LNCAP (cell line): ENCODE measurements at regions not wholly inside any gene's neighbourhood (a gene's known extent, or its start where the extent isn't known, plus 50 kb on each side); places are given as distances from the start of the nearest gene placed in this dataset.

ENCODE experiments used
- TF ChIP-seq, protein P1 (sequence below): fragments of 450-650 bp; IDR thresholded peaks from 2 replicates; pipeline ENCODE4 v1.5.1; 2017; ENCODE audit warnings: mild to moderate bottlenecking

GRCh38 chr11:10917802-10918201 is 59.9 kb upstream of the ZBED5 start:
- TF ChIP-seq, protein P1, sequence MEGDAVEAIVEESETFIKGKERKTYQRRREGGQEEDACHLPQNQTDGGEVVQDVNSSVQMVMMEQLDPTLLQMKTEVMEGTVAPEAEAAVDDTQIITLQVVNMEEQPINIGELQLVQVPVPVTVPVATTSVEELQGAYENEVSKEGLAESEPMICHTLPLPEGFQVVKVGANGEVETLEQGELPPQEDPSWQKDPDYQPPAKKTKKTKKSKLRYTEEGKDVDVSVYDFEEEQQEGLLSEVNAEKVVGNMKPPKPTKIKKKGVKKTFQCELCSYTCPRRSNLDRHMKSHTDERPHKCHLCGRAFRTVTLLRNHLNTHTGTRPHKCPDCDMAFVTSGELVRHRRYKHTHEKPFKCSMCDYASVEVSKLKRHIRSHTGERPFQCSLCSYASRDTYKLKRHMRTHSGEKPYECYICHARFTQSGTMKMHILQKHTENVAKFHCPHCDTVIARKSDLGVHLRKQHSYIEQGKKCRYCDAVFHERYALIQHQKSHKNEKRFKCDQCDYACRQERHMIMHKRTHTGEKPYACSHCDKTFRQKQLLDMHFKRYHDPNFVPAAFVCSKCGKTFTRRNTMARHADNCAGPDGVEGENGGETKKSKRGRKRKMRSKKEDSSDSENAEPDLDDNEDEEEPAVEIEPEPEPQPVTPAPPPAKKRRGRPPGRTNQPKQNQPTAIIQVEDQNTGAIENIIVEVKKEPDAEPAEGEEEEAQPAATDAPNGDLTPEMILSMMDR: no peak

DNA sequence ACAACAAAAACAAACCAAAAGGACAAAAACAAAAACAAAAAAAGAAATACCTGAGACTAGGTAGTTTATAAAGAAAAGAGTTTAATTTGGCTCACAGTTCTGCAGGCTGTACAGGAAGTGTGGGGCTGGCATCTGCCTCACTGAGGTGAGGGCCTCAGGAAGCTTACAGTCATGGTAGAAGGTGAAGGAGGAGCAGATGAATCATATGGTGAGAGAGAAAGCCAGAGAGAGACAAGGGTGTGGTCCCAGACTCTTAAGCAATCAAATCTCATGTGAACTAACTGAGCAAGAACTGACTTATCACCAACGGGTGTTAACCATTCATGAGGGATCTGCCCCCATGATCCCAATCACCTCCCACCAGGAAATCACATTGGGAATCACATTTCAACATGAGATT is 58.8 kb upstream of the ZBED5 start:
- TF ChIP-seq, protein P1: no peak

GRCh38 chr11:10914050-10914449 is 56.2 kb upstream of the ZBED5 start:
- TF ChIP-seq, protein P1: no peak

GRCh38 chr11:10913075-10913474 is 55.2 kb upstream of the ZBED5 start:
- TF ChIP-seq, protein P1: no peak

GRCh38 chr11:10911907-10912306 is 54.1 kb upstream of the ZBED5 start:
- TF ChIP-seq, protein P1: no peak

GRCh38 chr11:10909141-10909883 is 51.5 kb upstream of the ZBED5 start:
- TF ChIP-seq, protein P1: no peak

- TF ChIP-seq, protein P1: no peak
Measured at GRCh38 chr11:10908215-10908951, 50.5 kb upstream of the ZBED5 start.
